Mesothelial cell of epicardium (in vitro differentiated cells): ENCODE measurements at regions not wholly inside any gene's neighbourhood (a gene's known extent, or its start where the extent isn't known, plus 50 kb on each side); places are given as distances from the start of the nearest gene placed in this dataset.
A peak's percentile ranks its signal among the peaks of the same experiment; 100 is the strongest.

ENCODE experiments used
- DNase-seq, 2 experiments: peaks; one replicate each; pipeline ENCODE4 v3.0.0; 2021; ENCODE audit warnings: low spot score in 2 of 2; ENCODE audit not compliant: unreplicated experiment in 2 of 2
- H3K27ac Mint-ChIP-seq: 2 replicates; pipeline ENCODE4 v1.8.0; 2021; ENCODE audit warnings: mixed read lengths
- H3K27me3 Mint-ChIP-seq: 2 replicates; pipeline ENCODE4 v1.8.0; 2021; ENCODE audit warnings: low read depth, mixed read lengths
- H3K36me3 Mint-ChIP-seq: 2 replicates; pipeline ENCODE4 v1.8.0; 2021; ENCODE audit warnings: mixed read lengths
- H3K4me1 Mint-ChIP-seq: 2 replicates; pipeline ENCODE4 v1.8.0; 2021; ENCODE audit warnings: mixed read lengths
- H3K4me3 Mint-ChIP-seq: 2 replicates; pipeline ENCODE4 v1.8.0; 2021; ENCODE audit warnings: mild to moderate bottlenecking, moderate library complexity, mixed read lengths
- H3K9me3 Mint-ChIP-seq: 2 replicates; pipeline ENCODE4 v1.8.0; 2021; ENCODE audit warnings: mixed read lengths
- CTCF ChIP-seq: fragments of 200-600 bp; sonication (generic); IDR thresholded peaks from one replicate; pipeline ENCODE4 v1.5.0; 2021; ENCODE audit warnings: antibody characterized with exemption; ENCODE audit not compliant: unreplicated experiment

- DNase-seq = no peak
- Mint-ChIP-seq H3K27me3 (no peaks in the 10 kb centered on the region), H3K9me3 (no peaks in the 10 kb centered on the region), H3K4me3 (no peak overlapping the region), H3K4me1 (peaks cover 39% of the 10 kb centered on the region), H3K36me3 (no peaks in the 10 kb centered on the region), H3K27ac (no peak overlapping the region)
- TF ChIP-seq CTCF = no peak
These were observed 900.6 kb downstream of the TUSC7 start for GRCh38 chr3:117610156-117610555.

- Mint-ChIP-seq H3K36me3 (no peaks in the 10 kb centered on the region), H3K4me3 (no peak overlapping the region), H3K27ac (peak overlapping the region; percentile 28), H3K4me1 (peaks cover 35% of the 10 kb centered on the region), H3K27me3 (no peaks in the 10 kb centered on the region), H3K9me3 (no peaks in the 10 kb centered on the region)
- TF ChIP-seq CTCF = no peak
- DNase-seq = no peak
These were observed 901.6 kb downstream of the TUSC7 start for GRCh38 chr3:117611211-117611610.

DNA sequence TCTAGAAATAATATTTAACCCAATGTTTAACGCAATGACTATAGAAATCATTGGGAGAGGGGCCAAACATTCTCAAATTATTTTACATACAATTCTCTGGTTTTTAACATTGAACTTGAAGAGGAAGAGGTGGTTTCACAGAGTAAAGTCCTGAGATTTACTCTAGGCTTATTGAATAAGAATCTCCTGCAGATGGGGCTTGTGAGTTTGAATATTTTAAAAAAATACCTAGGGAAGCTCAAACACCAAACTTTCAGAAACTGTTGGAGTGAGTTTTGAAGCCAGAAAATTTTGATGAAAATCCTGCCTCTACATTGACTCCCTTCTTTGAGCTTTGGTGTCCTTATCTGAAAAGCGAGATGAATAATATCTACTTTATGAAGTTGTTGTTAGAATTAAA lies 906.6 kb downstream of the TUSC7 start:
- no peak for TF ChIP-seq CTCF
- H3K36me3 Mint-ChIP-seq = no peaks in the 10 kb centered on the region
- H3K9me3 Mint-ChIP-seq = no peaks in the 10 kb centered on the region
- peaks cover 11% of the 10 kb centered on the region for H3K4me1 Mint-ChIP-seq
- no peak overlapping the region for H3K27ac Mint-ChIP-seq
- DNase-seq = no peak
- no peak overlapping the region for H3K4me3 Mint-ChIP-seq
- no peaks in the 10 kb centered on the region for H3K27me3 Mint-ChIP-seq

- TF ChIP-seq CTCF = no peak
- H3K9me3 Mint-ChIP-seq = no peaks in the 10 kb centered on the region
- DNase-seq = no peak
These were observed 908.3 kb downstream of the TUSC7 start for GRCh38 chr3:117617906-117618305.

DNA sequence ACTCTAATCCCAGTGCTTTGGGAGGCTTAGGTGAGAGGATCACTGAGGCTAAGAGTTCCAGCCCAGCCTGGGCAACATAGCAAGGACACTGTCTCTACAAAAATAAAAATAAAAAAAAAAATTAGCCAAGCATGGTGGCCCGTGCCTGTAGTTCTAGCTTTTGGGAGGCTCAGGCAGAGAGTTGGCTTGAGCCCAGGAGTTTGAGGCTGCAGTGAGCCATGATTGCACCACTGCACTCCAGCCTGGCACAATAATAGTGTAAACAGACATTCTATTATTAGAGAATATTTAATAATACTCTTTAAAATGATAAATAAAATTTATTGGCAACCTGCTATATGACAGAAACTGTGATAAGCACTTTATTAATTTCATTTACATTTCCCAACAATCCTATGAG lies 908.9 kb downstream of the TUSC7 start:
- H3K9me3 Mint-ChIP-seq = no peaks in the 10 kb centered on the region
- no peaks in the 10 kb centered on the region for H3K36me3 Mint-ChIP-seq
- no peak overlapping the region for H3K27ac Mint-ChIP-seq
- DNase-seq = no peak
- no peaks in the 10 kb centered on the region for H3K27me3 Mint-ChIP-seq
- H3K4me1 Mint-ChIP-seq = peaks cover 13% of the 10 kb centered on the region
- no peak for TF ChIP-seq CTCF
- H3K4me3 Mint-ChIP-seq = no peak overlapping the region

More at GRCh38 chr3:117617906-117618305, 908.3 kb downstream of the TUSC7 start:
- no peaks in the 10 kb centered on the region for H3K36me3 Mint-ChIP-seq
- no peaks in the 10 kb centered on the region for H3K27me3 Mint-ChIP-seq
- peaks cover 13% of the 10 kb centered on the region for H3K4me1 Mint-ChIP-seq
- no peak overlapping the region for H3K27ac Mint-ChIP-seq
- H3K4me3 Mint-ChIP-seq = no peak overlapping the region

- Mint-ChIP-seq H3K36me3 (no peaks in the 10 kb centered on the region), H3K27me3 (no peaks in the 10 kb centered on the region), H3K4me1 (peaks cover 18% of the 10 kb centered on the region), H3K27ac (no peak overlapping the region), H3K4me3 (no peak overlapping the region), H3K9me3 (no peaks in the 10 kb centered on the region)
- DNase-seq = no peak
- TF ChIP-seq CTCF = no peak
These were observed 910.2 kb downstream of the TUSC7 start for GRCh38 chr3:117619805-117620204.
